Stimulated activated effector memory CD8-positive, alpha-beta T cell treated with anti-CD3 and anti-CD28 coated beads, Interleukin-12 subunit alpha, Interleukin-12 subunit beta, amount 100 ng/mL, for 72 hours (primary cell): ENCODE measurements at regions not wholly inside any gene's neighbourhood (a gene's known extent, or its start where the extent isn't known, plus 50 kb on each side); places are given as distances from the start of the nearest gene placed in this dataset.
A peak's percentile ranks its signal among the peaks of the same experiment; 100 is the strongest.
"Not testable (repeated sequence)": the region's sequence is repeated elsewhere in the genome, so short reads cannot be mapped to it uniquely, and the experiment has no call there.

Experiments used
- ATAC-seq: fragments of 150-1000 bp; cut with Tn5 transposase; 2 replicates; pipeline ENCODE4 v1.10.0; 2021
- DNase-seq, 2 donors: peaks; one replicate each; pipeline ENCODE4 v3.0.0; 2021 to 2022; ENCODE audit warnings: low spot score in 2 of 2
- H3K27ac Mint-ChIP-seq: one replicate; pipeline ENCODE4 v1.8.0; 2022; ENCODE audit warnings: mild to moderate bottlenecking, mixed read lengths
- H3K36me3 Mint-ChIP-seq: one replicate; pipeline ENCODE4 v1.8.0; 2022; ENCODE audit warnings: mild to moderate bottlenecking, mixed read lengths
- H3K4me1 Mint-ChIP-seq: one replicate; pipeline ENCODE4 v1.8.0; 2022; ENCODE audit warnings: mixed read lengths
- H3K4me3 Mint-ChIP-seq: one replicate; pipeline ENCODE4 v1.8.0; 2022; ENCODE audit warnings: mild to moderate bottlenecking, mixed read lengths
- H3K9me3 Mint-ChIP-seq: one replicate; pipeline ENCODE4 v1.8.0; 2022; ENCODE audit warnings: mixed read lengths

GRCh38 chr10:16182688-16183087 is 254.1 kb upstream of the PTER start:
- Mint-ChIP-seq H3K4me3 (no peak overlapping the region), H3K36me3 (no peaks in the 10 kb centered on the region), H3K27ac (no peak overlapping the region)

GRCh38 chr10:16184096-16184597 is 252.7 kb upstream of the PTER start:
- H3K36me3 Mint-ChIP-seq, result no peaks in the 10 kb centered on the region
- no peak overlapping the region for H3K4me3 Mint-ChIP-seq
- no peaks in the 10 kb centered on the region for H3K9me3 Mint-ChIP-seq
- ATAC-seq (no peak), DNase-seq (no peak)
- H3K27ac Mint-ChIP-seq, result no peak overlapping the region
- H3K4me1 Mint-ChIP-seq, result no peaks in the 10 kb centered on the region

More at GRCh38 chr10:16182688-16183087, 254.1 kb upstream of the PTER start:
- no peak for ATAC-seq
- Mint-ChIP-seq H3K4me1 (no peaks in the 10 kb centered on the region), H3K9me3 (no peaks in the 10 kb centered on the region)
- DNase-seq, result no peak

GRCh38 chr10:16184906-16185305 is 251.9 kb upstream of the PTER start:
- no peak for ATAC-seq
- DNase-seq, result no peak
- Mint-ChIP-seq H3K9me3 (no peaks in the 10 kb centered on the region), H3K36me3 (no peaks in the 10 kb centered on the region), H3K4me1 (no peaks in the 10 kb centered on the region), H3K27ac (no peak overlapping the region), H3K4me3 (no peak overlapping the region)

- no peaks in the 10 kb centered on the region for H3K4me1 Mint-ChIP-seq
- no peak overlapping the region for H3K27ac Mint-ChIP-seq
- no peak for DNase-seq
- no peaks in the 10 kb centered on the region for H3K9me3 Mint-ChIP-seq
- no peak overlapping the region for H3K4me3 Mint-ChIP-seq
- no peak for ATAC-seq
- H3K36me3 Mint-ChIP-seq, result no peaks in the 10 kb centered on the region
Measured at GRCh38 chr10:16186564-16186963, 250.2 kb upstream of the PTER start.

GRCh38 chr10:16187161-16187560 is 249.6 kb upstream of the PTER start:
- H3K27ac Mint-ChIP-seq, result no peak overlapping the region
- no peaks in the 10 kb centered on the region for H3K4me1 Mint-ChIP-seq
- H3K36me3 Mint-ChIP-seq, result no peaks in the 10 kb centered on the region
- H3K4me3 Mint-ChIP-seq, result no peak overlapping the region
- DNase-seq (no peak), ATAC-seq (no peak)
- H3K9me3 Mint-ChIP-seq, result no peaks in the 10 kb centered on the region

GRCh38 chr10:16192337-16192736 is 244.5 kb upstream of the PTER start:
- Mint-ChIP-seq H3K27ac (no peak overlapping the region), H3K9me3 (peaks cover 4% of the 10 kb centered on the region), H3K36me3 (peaks cover 6% of the 10 kb centered on the region), H3K4me1 (peaks cover 20% of the 10 kb centered on the region), H3K4me3 (no peak overlapping the region)
- ATAC-seq, result no peak
- no peak for DNase-seq

- no peak overlapping the region for H3K27ac Mint-ChIP-seq
- no peak overlapping the region for H3K4me3 Mint-ChIP-seq
- peaks cover 20% of the 10 kb centered on the region for H3K4me1 Mint-ChIP-seq
- H3K9me3 Mint-ChIP-seq, result peaks cover 4% of the 10 kb centered on the region
- ATAC-seq (no peak), DNase-seq (no peak)
- peaks cover 6% of the 10 kb centered on the region for H3K36me3 Mint-ChIP-seq
Measured at GRCh38 chr10:16193241-16193640, 243.6 kb upstream of the PTER start.

GRCh38 chr10:16195178-16195769 is 241.5 kb upstream of the PTER start:
- peaks cover 20% of the 10 kb centered on the region for H3K4me1 Mint-ChIP-seq
- H3K36me3 Mint-ChIP-seq, result peaks cover 6% of the 10 kb centered on the region
- DNase-seq, result peak in 1 of 2 donors; percentile 52
- peak overlapping the region; percentile 50 for H3K27ac Mint-ChIP-seq
- peak; percentile 93 for ATAC-seq
- H3K9me3 Mint-ChIP-seq, result peaks cover 4% of the 10 kb centered on the region
- no peak overlapping the region for H3K4me3 Mint-ChIP-seq

GRCh38 chr10:16195894-16196293 is 240.9 kb upstream of the PTER start:
- Mint-ChIP-seq H3K4me1 (peaks cover 20% of the 10 kb centered on the region), H3K9me3 (peaks cover 4% of the 10 kb centered on the region), H3K4me3 (no peak overlapping the region), H3K27ac (peak overlapping the region; percentile 50), H3K36me3 (peaks cover 6% of the 10 kb centered on the region)
- no peak for ATAC-seq
- DNase-seq, result no peak

- peaks cover 6% of the 10 kb centered on the region for H3K36me3 Mint-ChIP-seq
- ATAC-seq (no peak), DNase-seq (no peak)
- H3K27ac Mint-ChIP-seq, result no peak overlapping the region
- H3K4me3 Mint-ChIP-seq, result no peak overlapping the region
- peaks cover 20% of the 10 kb centered on the region for H3K4me1 Mint-ChIP-seq
- peaks cover 6% of the 10 kb centered on the region for H3K9me3 Mint-ChIP-seq
Measured at GRCh38 chr10:16199216-16199615, 237.6 kb upstream of the PTER start.

GRCh38 chr10:16223618-16224017 is 213.2 kb upstream of the PTER start:
- not testable (repeated sequence) for DNase-seq, H3K4me3 Mint-ChIP-seq, H3K36me3 Mint-ChIP-seq, H3K27ac Mint-ChIP-seq, H3K4me1 Mint-ChIP-seq, ATAC-seq
- peaks cover 18% of the 10 kb centered on the region for H3K9me3 Mint-ChIP-seq

GRCh38 chr10:16227674-16228073 is 209.1 kb upstream of the PTER start:
- Mint-ChIP-seq H3K4me3 (no peak overlapping the region), H3K9me3 (peaks cover 7% of the 10 kb centered on the region), H3K4me1 (no peaks in the 10 kb centered on the region), H3K36me3 (no peaks in the 10 kb centered on the region), H3K27ac (no peak overlapping the region)
- ATAC-seq (no peak), DNase-seq (no peak)

GRCh38 chr10:16231176-16231575 is 205.6 kb upstream of the PTER start:
- Mint-ChIP-seq H3K9me3 (peaks cover 3% of the 10 kb centered on the region), H3K4me1 (no peaks in the 10 kb centered on the region), H3K27ac (no peak overlapping the region), H3K4me3 (no peak overlapping the region), H3K36me3 (no peaks in the 10 kb centered on the region)
- DNase-seq (no peak), ATAC-seq (no peak)

GRCh38 chr10:16231734-16232435 is 204.9 kb upstream of the PTER start:
- Mint-ChIP-seq H3K36me3 (no peaks in the 10 kb centered on the region), H3K4me3 (no peak overlapping the region), H3K4me1 (no peaks in the 10 kb centered on the region), H3K9me3 (peaks cover 3% of the 10 kb centered on the region), H3K27ac (no peak overlapping the region)
- ATAC-seq (no peak), DNase-seq (no peak)

- Mint-ChIP-seq H3K36me3 (no peaks in the 10 kb centered on the region), H3K4me1 (no peaks in the 10 kb centered on the region), H3K27ac (no peak overlapping the region), H3K4me3 (no peak overlapping the region), H3K9me3 (peaks cover 2% of the 10 kb centered on the region)
- ATAC-seq (no peak), DNase-seq (no peak)
Measured at GRCh38 chr10:16232441-16232840, 204.4 kb upstream of the PTER start.

- H3K4me3 Mint-ChIP-seq, result no peak overlapping the region
- DNase-seq, result no peak
- no peaks in the 10 kb centered on the region for H3K36me3 Mint-ChIP-seq
- H3K9me3 Mint-ChIP-seq, result no peaks in the 10 kb centered on the region
- no peaks in the 10 kb centered on the region for H3K4me1 Mint-ChIP-seq
- no peak overlapping the region for H3K27ac Mint-ChIP-seq
- ATAC-seq, result no peak
Measured at GRCh38 chr10:16234916-16235315, 201.9 kb upstream of the PTER start.
